H9 (cell line): ENCODE measurements at regions not wholly inside any gene's neighbourhood (a gene's known extent, or its start where the extent isn't known, plus 50 kb on each side); places are given as distances from the start of the nearest gene placed in this dataset.

Source experiments
- DNase-seq: peaks from one replicate; pipeline ENCODE4 v3.0.0-alpha.2; 2017
- H2AFZ ChIP-seq: one replicate; pipeline ENCODE4 v1.6.1; 2013; ENCODE audit warnings: mild to moderate bottlenecking, low read length, control low read depth, moderate library complexity
- H2AK5ac ChIP-seq: 2 replicates; pipeline ENCODE4 v1.6.1; 2013; ENCODE audit warnings: low read length, control low read depth, mixed read lengths; ENCODE audit not compliant: insufficient read length
- H2BK120ac ChIP-seq: one replicate; pipeline ENCODE4 v1.6.1; 2013; ENCODE audit warnings: low read depth, mild to moderate bottlenecking, low read length, control low read depth, inconsistent platforms; ENCODE audit not compliant: poor library complexity, severe bottlenecking
- H2BK12ac ChIP-seq: 2 replicates; pipeline ENCODE4 v1.6.1; 2013; ENCODE audit warnings: low read length, control low read depth, mixed read lengths, low read depth; ENCODE audit not compliant: insufficient read length
- H2BK15ac ChIP-seq: 2 replicates; pipeline ENCODE4 v1.6.1; 2013; ENCODE audit warnings: low read depth, low read length, control low read depth
- H2BK20ac ChIP-seq: one replicate; pipeline ENCODE4 v1.6.1; 2013; ENCODE audit warnings: low read depth, mild to moderate bottlenecking, low read length, control low read depth, inconsistent platforms; ENCODE audit not compliant: poor library complexity, severe bottlenecking
- H2BK5ac ChIP-seq: 2 replicates; pipeline ENCODE4 v1.6.1; 2013; ENCODE audit warnings: low read length, control low read depth, mixed read lengths; ENCODE audit not compliant: insufficient read length
- H3K14ac ChIP-seq: 2 replicates; pipeline ENCODE4 v1.6.1; 2013; ENCODE audit warnings: low read length, control low read depth; ENCODE audit not compliant: insufficient read depth
- H3K18ac ChIP-seq: 2 replicates; pipeline ENCODE4 v1.6.1; 2013; ENCODE audit warnings: low read depth, mild to moderate bottlenecking, mixed read lengths, low read length, control low read depth; ENCODE audit not compliant: insufficient read length
- H3K23ac ChIP-seq: 2 replicates; pipeline ENCODE4 v1.6.1; 2013; ENCODE audit warnings: low read length, control low read depth, mixed read lengths, low read depth; ENCODE audit not compliant: insufficient read length
- H3K23me2 ChIP-seq: 2 replicates; pipeline ENCODE4 v1.6.1; 2013; ENCODE audit warnings: low read depth, mild to moderate bottlenecking, mixed read lengths, low read length, control low read depth; ENCODE audit not compliant: insufficient read length, poor library complexity, severe bottlenecking
- H3K27ac ChIP-seq: 2 replicates; pipeline ENCODE4 v1.5.1; 2013; ENCODE audit warnings: low read length, control low read depth, mixed read lengths, low read depth; ENCODE audit not compliant: insufficient read length
- H3K27me3 ChIP-seq: 2 replicates; pipeline ENCODE4 v1.6.1; 2013; ENCODE audit warnings: low read length, control low read depth, inconsistent platforms; ENCODE audit not compliant: insufficient read depth
- H3K4ac ChIP-seq: 2 replicates; pipeline ENCODE4 v1.6.1; 2013; ENCODE audit warnings: low read depth, mild to moderate bottlenecking, control low read depth, inconsistent platforms, low read length, moderate library complexity
- H3K4me1 ChIP-seq: 2 replicates; pipeline ENCODE4 v1.6.1; 2013; ENCODE audit warnings: low read length, control low read depth, inconsistent platforms; ENCODE audit not compliant: insufficient read depth
- H3K4me2 ChIP-seq: 2 replicates; pipeline ENCODE4 v1.6.1; 2013; ENCODE audit warnings: low read length, control low read depth, mixed read lengths; ENCODE audit not compliant: insufficient read length, insufficient read depth
- H3K56ac ChIP-seq: 2 replicates; pipeline ENCODE4 v1.6.1; 2013; ENCODE audit warnings: low read depth, mild to moderate bottlenecking, mixed read lengths, low read length, control low read depth; ENCODE audit not compliant: insufficient read length
- H3K79me1 ChIP-seq: 2 replicates; pipeline ENCODE4 v1.6.1; 2013; ENCODE audit warnings: low read depth, mild to moderate bottlenecking, moderate library complexity, low read length, control low read depth, inconsistent platforms; ENCODE audit not compliant: insufficient read depth, poor library complexity, severe bottlenecking
- H3K79me2 ChIP-seq: 2 replicates; pipeline ENCODE4 v1.6.1; 2013; ENCODE audit warnings: low read length, control low read depth, inconsistent platforms; ENCODE audit not compliant: insufficient read depth
- H3K9ac ChIP-seq: 2 replicates; pipeline ENCODE4 v1.6.1; 2013; ENCODE audit warnings: low read length, control low read depth, mixed read lengths; ENCODE audit not compliant: insufficient read length; ENCODE audit errors: extremely low read depth
- H3K9me3 ChIP-seq: one replicate; pipeline ENCODE4 v1.6.1; 2013; ENCODE audit warnings: low read depth, low read length, inconsistent platforms; ENCODE audit not compliant: control insufficient read depth
- H3T11ph ChIP-seq: one replicate; pipeline ENCODE4 v1.6.1; 2013; ENCODE audit warnings: mild to moderate bottlenecking, low read length, control low read depth, inconsistent platforms
- H4K20me1 ChIP-seq: one replicate; pipeline ENCODE4 v1.6.1; 2013; ENCODE audit not compliant: control insufficient read depth, insufficient read length, insufficient read depth
- H4K5ac ChIP-seq: 2 replicates; pipeline ENCODE4 v1.6.1; 2013; ENCODE audit warnings: low read depth, mild to moderate bottlenecking, mixed read lengths, low read length, control low read depth; ENCODE audit not compliant: insufficient read length
- H4K8ac ChIP-seq: replicated peaks from 2 replicates; pipeline ENCODE4 v1.6.1; 2013; ENCODE audit warnings: low read length, control low read depth, mixed read lengths, low read depth; ENCODE audit not compliant: insufficient read length
- H4K91ac ChIP-seq: 2 replicates; pipeline ENCODE4 v1.6.1; 2013; ENCODE audit warnings: low read depth, mild to moderate bottlenecking, moderate library complexity, mixed read lengths, low read length, control low read depth; ENCODE audit not compliant: insufficient read length
- H3K27ac Mint-ChIP-seq, 3 experiments: 2 replicates in 2 of 3; 3 replicates in 1 of 3; pipeline ENCODE4 v1.8.0; 2020 to 2021; ENCODE audit warnings: mixed read lengths in 3 of 3, mild to moderate bottlenecking in 1 of 3, moderate library complexity in 1 of 3
- H3K27me3 Mint-ChIP-seq: 2 replicates; pipeline ENCODE4 v1.8.0; 2021; ENCODE audit warnings: low read depth, mild to moderate bottlenecking, moderate library complexity, mixed read lengths
- H3K36me3 Mint-ChIP-seq, 3 experiments: 2 replicates in 2 of 3; 3 replicates in 1 of 3; pipeline ENCODE4 v1.8.0; 2020 to 2021; ENCODE audit warnings: low read depth in 3 of 3, mixed read lengths in 3 of 3; ENCODE audit not compliant: insufficient read depth in 1 of 3
- H3K4me1 Mint-ChIP-seq, 2 experiments: 2 replicates each; pipeline ENCODE4 v1.8.0; 2020; ENCODE audit warnings: mixed read lengths in 2 of 2
- H3K4me3 Mint-ChIP-seq, 2 experiments: 2 replicates in 1 of 2; 3 replicates in 1 of 2; pipeline ENCODE4 v1.8.0; 2020 to 2021; ENCODE audit warnings: mild to moderate bottlenecking in 2 of 2, mixed read lengths in 2 of 2, moderate library complexity in 1 of 2
- H3K9me3 Mint-ChIP-seq, 2 experiments: 2 replicates in 1 of 2; 3 replicates in 1 of 2; pipeline ENCODE4 v1.8.0; 2020; ENCODE audit warnings: mild to moderate bottlenecking in 2 of 2, mixed read lengths in 2 of 2, moderate library complexity in 1 of 2
- CTCF ChIP-seq: fragments of 200-600 bp; sonication (generic); conservative IDR thresholded peaks from 3 replicates; pipeline ENCODE4 v1.8.0; 2021; ENCODE audit warnings: antibody characterized with exemption, mild to moderate bottlenecking
- WGBS: extraction: QIAGEN DNeasy Blood & Tissue Kit; methylation state at CpG from one replicate; pipeline ENCODE4 v1.1.7; 2013; ENCODE audit warnings: missing lambda C conversion rate, low lambda C conversion rate, mixed read lengths; ENCODE audit not compliant: insufficient read length; ENCODE audit errors: extremely low coverage; 5-methylcytosine and 5-hydroxymethylcytosine counted together

GRCh38 chr13:73681779-73682178 is 452.4 kb downstream of the KLF12 start:
- H3K36me3 Mint-ChIP-seq = no peaks in the 10 kb centered on the region
- H2BK12ac ChIP-seq = no peak overlapping the region
- no peaks in the 10 kb centered on the region for H3K9me3 Mint-ChIP-seq
- H3K79me2 ChIP-seq = no peaks in the 10 kb centered on the region
- H3K56ac ChIP-seq = no peak overlapping the region
- H3K4me1 Mint-ChIP-seq = peaks cover 15 to 17% of the 10 kb centered on the region in 2 experiments
- H3K27ac ChIP-seq = no peak overlapping the region
- no peaks in the 10 kb centered on the region for H3K79me1 ChIP-seq
- no peak overlapping the region for H4K8ac ChIP-seq
- no peaks in the 10 kb centered on the region for H3K27me3 Mint-ChIP-seq
- no peak overlapping the region for H2BK20ac ChIP-seq
- no peak overlapping the region for H2BK15ac ChIP-seq
- H3K14ac ChIP-seq = no peak overlapping the region
- no peak overlapping the region for H2BK5ac ChIP-seq
- H4K20me1 ChIP-seq = no peaks in the 10 kb centered on the region
- no peaks in the 10 kb centered on the region for H3K27me3 ChIP-seq
- no peak overlapping the region for H4K91ac ChIP-seq
- no peak overlapping the region for H2BK120ac ChIP-seq
- H3K23ac ChIP-seq = no peak overlapping the region
- no peak overlapping the region for H3K9ac ChIP-seq
- H2AFZ ChIP-seq = no peak overlapping the region
- H3K4me3 Mint-ChIP-seq = no peak overlapping the region
- no peak overlapping the region for H3K18ac ChIP-seq
- no peak overlapping the region for H3T11ph ChIP-seq
- H3K4me2 ChIP-seq = no peak overlapping the region
- DNase-seq = no peak
- H4K5ac ChIP-seq = no peak overlapping the region
- H2AK5ac ChIP-seq = no peak overlapping the region
- no CpG with 5 or more reads among the region's 2 CpGs for WGBS
- H3K27ac Mint-ChIP-seq = no peak overlapping the region
- no peaks in the 10 kb centered on the region for H3K23me2 ChIP-seq
- TF ChIP-seq CTCF = no peak
- H3K4me1 ChIP-seq = no peaks in the 10 kb centered on the region
- no peak overlapping the region for H3K4ac ChIP-seq
- no peaks in the 10 kb centered on the region for H3K9me3 ChIP-seq
